Ishikawa (cell line): ENCODE measurements at regions not wholly inside any gene's neighbourhood (a gene's known extent, or its start where the extent isn't known, plus 50 kb on each side); places are given as distances from the start of the nearest gene placed in this dataset.

Experiments
- CEBPB ChIP-seq: IDR thresholded peaks from 2 replicates; pipeline ENCODE4 v1.6.1; 2012
- EP300 ChIP-seq: IDR thresholded peaks from 2 replicates; pipeline ENCODE4 v1.6.1; 2012; ENCODE audit warnings: borderline replicate concordance
- FOXM1 ChIP-seq: IDR thresholded peaks from 2 replicates; pipeline ENCODE4 v1.6.1; 2012; ENCODE audit warnings: low read depth, borderline replicate concordance
- REST ChIP-seq: IDR thresholded peaks from 2 replicates; pipeline ENCODE4 v1.6.1; 2012; ENCODE audit warnings: low read depth, mild to moderate bottlenecking
- TCF12 ChIP-seq: IDR thresholded peaks from 2 replicates; pipeline ENCODE4 v1.6.1; 2012; ENCODE audit warnings: low read depth
- TEAD4 ChIP-seq: IDR thresholded peaks from 2 replicates; pipeline ENCODE4 v1.6.1; 2012
- USF1 ChIP-seq: IDR thresholded peaks from 2 replicates; pipeline ENCODE4 v1.6.1; 2012
- YY1 ChIP-seq: IDR thresholded peaks from 2 replicates; pipeline ENCODE4 v1.6.1; 2012; ENCODE audit warnings: low read depth

- TF ChIP-seq USF1 (no peak), FOXM1 (no peak), TCF12 (no peak), YY1 (no peak), CEBPB (no peak), TEAD4 (no peak), REST (no peak), EP300 (no peak)
These were observed 350.0 kb downstream of the USP25 start for GRCh38 chr21:16079830-16080229.
